CD14-positive monocyte (primary cell): ENCODE measurements at regions not wholly inside any gene's neighbourhood (a gene's known extent, or its start where the extent isn't known, plus 50 kb on each side); places are given as distances from the start of the nearest gene placed in this dataset.

ENCODE experiments used
- DNase-seq, 3 donors: peaks; one replicate each; pipeline ENCODE4 v3.0.0-alpha.2; 2011 to 2022
- H2AFZ ChIP-seq: 2 replicates; pipeline ENCODE4 v1.6.0; 2012; ENCODE audit warnings: mild to moderate bottlenecking, low read depth, low read length, inconsistent platforms; ENCODE audit not compliant: insufficient read depth, poor library complexity, severe bottlenecking
- H3K27ac ChIP-seq, 2 donors: 1 replicate in 1 of 2; 2 replicates in 1 of 2; pipeline ENCODE4 v1.5.1; 2012 to 2013; ENCODE audit warnings: low read length in 2 of 2, control low read depth in 1 of 2, inconsistent platforms in 1 of 2, low read depth in 1 of 2, mild to moderate bottlenecking in 1 of 2
- H3K27me3 ChIP-seq, 2 donors: one replicate each; pipeline versions ENCODE4 v1.6.0 to v1.6.1; 2011 to 2013; ENCODE audit warnings: low read length in 2 of 2; ENCODE audit not compliant: control insufficient read depth in 2 of 2, insufficient read depth in 2 of 2
- H3K36me3 ChIP-seq, 2 donors: replicated peaks in 1 of 2; 1 replicate in 1 of 2; 2 replicates in 1 of 2; pipeline versions ENCODE4 v1.5.1 to v1.6.1; 2012 to 2013; ENCODE audit warnings: low read length in 2 of 2, control low read depth in 1 of 2, inconsistent platforms in 1 of 2, mild to moderate bottlenecking in 1 of 2; ENCODE audit not compliant: insufficient read depth in 2 of 2, control insufficient read depth in 1 of 2
- H3K4me1 ChIP-seq, 2 donors: 1 replicate in 1 of 2; 2 replicates in 1 of 2; pipeline versions ENCODE4 v1.5.1 to v1.6.1; 2012 to 2013; ENCODE audit warnings: low read length in 2 of 2, control low read depth in 1 of 2, inconsistent platforms in 1 of 2, mild to moderate bottlenecking in 1 of 2, moderate library complexity in 1 of 2; ENCODE audit not compliant: insufficient read depth in 2 of 2, control insufficient read depth in 1 of 2
- H3K4me2 ChIP-seq: replicated peaks from 2 replicates; pipeline ENCODE3; 2012; ENCODE audit warnings: low read length, moderate library complexity, mild to moderate bottlenecking; ENCODE audit not compliant: poor library complexity, severe bottlenecking; ENCODE audit errors: extremely low read depth
- H3K4me3 ChIP-seq, 3 experiments: fragments of 200-600 bp in 1 of 3; sonication (generic) in 1 of 3; replicated peaks in 1 of 3; 1 replicate in 2 of 3; 2 replicates in 1 of 3; pipeline ENCODE4 v1.5.1; 2011 to 2013; ENCODE audit warnings: low read length in 3 of 3, mild to moderate bottlenecking in 3 of 3, control low read depth in 2 of 3, low read depth in 2 of 3, inconsistent platforms in 1 of 3, moderate library complexity in 1 of 3
- H3K79me2 ChIP-seq: 2 replicates; pipeline ENCODE4 v1.6.0; 2012; ENCODE audit warnings: mild to moderate bottlenecking, control low read depth, inconsistent platforms, low read length, moderate library complexity; ENCODE audit not compliant: insufficient read depth
- H3K9ac ChIP-seq: 2 replicates; pipeline ENCODE4 v1.6.0; 2017; ENCODE audit warnings: low read length, mild to moderate bottlenecking; ENCODE audit not compliant: insufficient read depth, poor library complexity, severe bottlenecking
- H3K9me3 ChIP-seq, 2 donors: replicated peaks in 1 of 2; 1 replicate in 1 of 2; 2 replicates in 1 of 2; pipeline versions ENCODE4 v1.5.1 to v1.6.1; 2012 to 2013; ENCODE audit warnings: low read length in 2 of 2, control low read depth in 1 of 2; ENCODE audit not compliant: control insufficient read depth in 1 of 2, insufficient read depth in 1 of 2
- H4K20me1 ChIP-seq: 2 replicates; pipeline ENCODE4 v1.6.0; 2012; ENCODE audit warnings: mild to moderate bottlenecking, low read length, control low read depth, moderate library complexity; ENCODE audit not compliant: insufficient read depth
- H3K27ac Mint-ChIP-seq, 7 donors: one replicate each; pipeline ENCODE4 v1.8.0; 2020; ENCODE audit warnings: mild to moderate bottlenecking in 7 of 7, mixed read lengths in 7 of 7, moderate library complexity in 6 of 7, inconsistent platforms in 2 of 7
- H3K27me3 Mint-ChIP-seq, 3 donors: one replicate each; pipeline ENCODE4 v1.8.0; 2021 to 2022; ENCODE audit warnings: low read depth in 3 of 3, mild to moderate bottlenecking in 3 of 3, mixed read lengths in 3 of 3, moderate library complexity in 3 of 3, inconsistent platforms in 1 of 3
- H3K36me3 Mint-ChIP-seq, 2 donors: one replicate each; pipeline ENCODE4 v1.8.0; 2020; ENCODE audit warnings: mixed read lengths in 2 of 2, inconsistent platforms in 1 of 2, mild to moderate bottlenecking in 1 of 2
- H3K4me1 Mint-ChIP-seq: one replicate; pipeline ENCODE4 v1.8.0; 2020; ENCODE audit warnings: mild to moderate bottlenecking, mixed read lengths
- H3K4me3 Mint-ChIP-seq, 2 donors: one replicate each; pipeline ENCODE4 v1.8.0; 2020; ENCODE audit warnings: mild to moderate bottlenecking in 2 of 2, mixed read lengths in 2 of 2, moderate library complexity in 1 of 2
- H3K9me3 Mint-ChIP-seq, 7 donors: one replicate each; pipeline ENCODE4 v1.8.0; 2020 to 2022; ENCODE audit warnings: mixed read lengths in 7 of 7, mild to moderate bottlenecking in 6 of 7, moderate library complexity in 6 of 7, inconsistent platforms in 2 of 7
- WGBS: methylation state at CpG from one replicate; pipeline ENCODE4 v1.1.5; 2013; ENCODE audit warnings: missing lambda C conversion rate; ENCODE audit not compliant: insufficient coverage; 5-methylcytosine and 5-hydroxymethylcytosine counted together
- intact Hi-C, 2 donors: fragments of 100-400 bp; cut with micrococcal nuclease; formaldehyde crosslinking; loops; one replicate each; pipeline versions ENCODE4 v1.15.0 to v1.15.1; 2023
- TF ChIP-seq, protein P1 (sequence below): fragments of 200-600 bp; IDR thresholded peaks from one replicate; pipeline ENCODE4 v1.8.0; 2022; ENCODE audit warnings: antibody characterized with exemption, mild to moderate bottlenecking

DNA sequence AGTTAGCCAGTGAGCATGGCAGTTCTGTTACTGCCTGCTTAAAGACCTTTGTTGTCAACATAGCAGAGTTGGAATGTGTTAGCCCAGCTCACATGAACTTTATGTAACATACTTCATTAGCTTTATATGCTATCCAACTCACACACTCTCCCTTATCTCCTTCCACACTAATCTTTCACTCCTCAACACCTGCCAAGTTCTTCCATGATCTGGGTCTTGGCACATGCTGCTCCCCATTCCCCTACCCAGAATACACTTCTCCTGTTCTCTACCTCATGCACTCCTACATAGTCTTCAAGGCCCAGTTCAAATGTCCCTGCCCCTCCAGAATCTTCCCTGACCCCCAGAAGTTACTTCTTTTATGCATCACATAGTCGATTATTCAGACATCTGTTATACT, 179.3 kb downstream of the KATNAL1 start:
- TF ChIP-seq, protein P1, sequence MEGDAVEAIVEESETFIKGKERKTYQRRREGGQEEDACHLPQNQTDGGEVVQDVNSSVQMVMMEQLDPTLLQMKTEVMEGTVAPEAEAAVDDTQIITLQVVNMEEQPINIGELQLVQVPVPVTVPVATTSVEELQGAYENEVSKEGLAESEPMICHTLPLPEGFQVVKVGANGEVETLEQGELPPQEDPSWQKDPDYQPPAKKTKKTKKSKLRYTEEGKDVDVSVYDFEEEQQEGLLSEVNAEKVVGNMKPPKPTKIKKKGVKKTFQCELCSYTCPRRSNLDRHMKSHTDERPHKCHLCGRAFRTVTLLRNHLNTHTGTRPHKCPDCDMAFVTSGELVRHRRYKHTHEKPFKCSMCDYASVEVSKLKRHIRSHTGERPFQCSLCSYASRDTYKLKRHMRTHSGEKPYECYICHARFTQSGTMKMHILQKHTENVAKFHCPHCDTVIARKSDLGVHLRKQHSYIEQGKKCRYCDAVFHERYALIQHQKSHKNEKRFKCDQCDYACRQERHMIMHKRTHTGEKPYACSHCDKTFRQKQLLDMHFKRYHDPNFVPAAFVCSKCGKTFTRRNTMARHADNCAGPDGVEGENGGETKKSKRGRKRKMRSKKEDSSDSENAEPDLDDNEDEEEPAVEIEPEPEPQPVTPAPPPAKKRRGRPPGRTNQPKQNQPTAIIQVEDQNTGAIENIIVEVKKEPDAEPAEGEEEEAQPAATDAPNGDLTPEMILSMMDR: no peak
- Histone ChIP-seq H2AFZ (no peak overlapping the region), H3K27me3 (no peaks in the 10 kb centered on the region), H3K27ac (no peak overlapping the region), H3K79me2 (no peaks in the 10 kb centered on the region), H3K4me1 (no peaks in the 10 kb centered on the region), H3K9ac (no peak overlapping the region), H4K20me1 (no peaks in the 10 kb centered on the region), H3K9me3 (no peaks in the 10 kb centered on the region), H3K4me3 (no peak overlapping the region), H3K36me3 (no peaks in the 10 kb centered on the region), H3K4me2 (no peak overlapping the region)
- H3K4me3 Mint-ChIP-seq: no peak overlapping the region
- peaks cover 6% of the 10 kb centered on the region for H3K4me1 Mint-ChIP-seq
- DNase-seq: no peak
- no peaks in the 10 kb centered on the region for H3K9me3 Mint-ChIP-seq
- H3K27ac Mint-ChIP-seq: no peak overlapping the region
- no peaks in the 10 kb centered on the region for H3K36me3 Mint-ChIP-seq
- H3K27me3 Mint-ChIP-seq: peaks cover 0 to 4% (median 2%) of the 10 kb centered on the region in 3 donors
- no CpG with 5 or more reads among the region's 1 CpG for WGBS
- intact Hi-C loops: no loop called here

DNA sequence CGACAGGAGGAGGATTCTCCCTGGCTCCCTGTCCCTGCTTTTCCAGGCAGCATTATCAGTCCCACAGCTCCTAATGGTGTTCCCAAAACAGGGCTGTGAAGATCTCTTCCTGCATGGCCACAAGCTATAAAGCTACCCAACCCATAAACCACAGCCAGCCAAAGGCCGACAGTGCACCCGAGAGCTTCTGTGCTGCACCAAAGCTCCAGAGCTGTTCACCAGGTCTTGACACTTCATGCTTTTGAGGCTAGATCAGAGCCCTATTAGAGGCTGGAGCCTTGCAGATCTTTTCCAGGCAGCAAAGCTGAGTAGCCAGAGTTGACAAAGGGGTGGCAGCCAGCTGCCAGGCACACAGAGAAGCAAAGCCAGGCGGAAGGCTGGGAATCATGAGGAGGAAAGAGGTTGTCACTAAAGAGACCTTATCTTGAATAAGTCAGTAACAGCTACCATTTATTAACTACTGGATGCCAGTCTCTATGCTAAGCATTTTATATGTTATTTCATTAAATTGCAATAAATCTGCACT, 180.4 kb downstream of the KATNAL1 start:
- no peak overlapping the region for H3K27ac ChIP-seq
- no peak for DNase-seq
- intact Hi-C loops: no loop called here
- H3K4me3 ChIP-seq: no peak overlapping the region
- no peaks in the 10 kb centered on the region for H3K27me3 ChIP-seq
- no peak overlapping the region for H2AFZ ChIP-seq
- 96% methylated on average over 3 of the region's 4 CpGs for WGBS
- H4K20me1 ChIP-seq: no peaks in the 10 kb centered on the region
- H3K4me2 ChIP-seq: no peak overlapping the region
- Mint-ChIP-seq H3K36me3 (no peaks in the 10 kb centered on the region), H3K27ac (no peak overlapping the region), H3K4me3 (no peak overlapping the region), H3K27me3 (peaks cover 0 to 4% (median 2%) of the 10 kb centered on the region in 3 donors), H3K4me1 (no peaks in the 10 kb centered on the region), H3K9me3 (no peaks in the 10 kb centered on the region)
- H3K9me3 ChIP-seq: no peaks in the 10 kb centered on the region
- no peaks in the 10 kb centered on the region for H3K36me3 ChIP-seq
- H3K79me2 ChIP-seq: no peaks in the 10 kb centered on the region
- no peaks in the 10 kb centered on the region for H3K4me1 ChIP-seq
- TF ChIP-seq, protein P1: no peak
- H3K9ac ChIP-seq: no peak overlapping the region
